ENCODE measurements at regions not wholly inside any gene's neighbourhood (a gene's known extent, or its start where the extent isn't known, plus 50 kb on each side); places are given as distances from the start of the nearest gene placed in this dataset.

DNA sequence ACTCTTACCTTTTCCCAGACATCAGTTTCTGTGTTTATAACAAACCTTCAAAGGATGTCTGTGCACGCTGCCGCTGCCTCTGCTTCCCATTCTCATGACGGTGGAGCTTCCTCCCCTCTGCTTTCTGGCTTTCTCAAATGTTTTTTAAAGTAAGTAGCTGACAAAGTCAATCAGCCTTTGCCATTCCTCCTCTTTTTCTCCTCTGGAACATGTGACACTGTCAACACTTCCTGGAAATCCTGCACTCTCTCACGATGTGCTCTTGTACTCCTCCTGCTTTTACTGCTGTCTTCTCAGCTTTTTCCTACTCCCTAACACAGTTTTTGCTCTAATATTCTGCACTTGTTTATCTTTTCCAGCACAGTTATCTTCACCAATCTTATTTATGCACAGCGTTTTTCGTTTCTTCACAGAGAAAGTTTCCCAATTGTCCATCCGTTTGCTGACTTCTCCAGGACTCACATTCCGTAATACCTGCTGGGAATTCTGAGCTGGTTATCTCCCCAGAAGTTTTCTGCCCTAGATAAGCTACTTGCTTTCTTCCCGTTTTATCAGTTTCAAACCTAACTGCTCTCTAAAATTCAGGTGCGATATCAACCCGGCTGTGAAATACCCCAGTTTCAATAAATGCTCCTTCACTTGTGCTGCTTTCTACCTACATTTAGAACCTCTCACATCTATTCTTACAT, 465.6 kb upstream of the AGA start:
- no peak overlapping the region for H3K27ac ChIP-seq (ENCODE audit: low read length)
- no peaks in the 10 kb centered on the region for H3K4me1 ChIP-seq (ENCODE audit: insufficient read depth, low read length)
- no peaks in the 10 kb centered on the region for H4K20me1 ChIP-seq (ENCODE audit: insufficient read depth, low read length)
- no peak overlapping the region for H3K4me2 ChIP-seq (ENCODE audit: insufficient read depth, low read length)
- TF ChIP-seq EZH2 (IDR thresholded peaks at IDR 0.05; ENCODE audit: borderline replicate concordance, low read depth, low read length, severe bottlenecking) = no peak
- TF ChIP-seq, protein P1, sequence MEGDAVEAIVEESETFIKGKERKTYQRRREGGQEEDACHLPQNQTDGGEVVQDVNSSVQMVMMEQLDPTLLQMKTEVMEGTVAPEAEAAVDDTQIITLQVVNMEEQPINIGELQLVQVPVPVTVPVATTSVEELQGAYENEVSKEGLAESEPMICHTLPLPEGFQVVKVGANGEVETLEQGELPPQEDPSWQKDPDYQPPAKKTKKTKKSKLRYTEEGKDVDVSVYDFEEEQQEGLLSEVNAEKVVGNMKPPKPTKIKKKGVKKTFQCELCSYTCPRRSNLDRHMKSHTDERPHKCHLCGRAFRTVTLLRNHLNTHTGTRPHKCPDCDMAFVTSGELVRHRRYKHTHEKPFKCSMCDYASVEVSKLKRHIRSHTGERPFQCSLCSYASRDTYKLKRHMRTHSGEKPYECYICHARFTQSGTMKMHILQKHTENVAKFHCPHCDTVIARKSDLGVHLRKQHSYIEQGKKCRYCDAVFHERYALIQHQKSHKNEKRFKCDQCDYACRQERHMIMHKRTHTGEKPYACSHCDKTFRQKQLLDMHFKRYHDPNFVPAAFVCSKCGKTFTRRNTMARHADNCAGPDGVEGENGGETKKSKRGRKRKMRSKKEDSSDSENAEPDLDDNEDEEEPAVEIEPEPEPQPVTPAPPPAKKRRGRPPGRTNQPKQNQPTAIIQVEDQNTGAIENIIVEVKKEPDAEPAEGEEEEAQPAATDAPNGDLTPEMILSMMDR (IDR thresholded peaks at IDR 0.05; ENCODE audit: borderline replicate concordance, extremely low read depth, low read length, poor library complexity, severe bottlenecking) = no peak
- H3K36me3 ChIP-seq (ENCODE audit: insufficient read depth, low read length) = no peaks in the 10 kb centered on the region
- no peaks in the 10 kb centered on the region for H3K79me2 ChIP-seq (ENCODE audit: insufficient read depth, low read length)
- H3K27me3 ChIP-seq (ENCODE audit: insufficient read depth, low read length, poor library complexity) = no peaks in the 10 kb centered on the region
- ATAC-seq (ENCODE audit: insufficient read depth, low read depth) (no peak), DNase-seq (no peak)
- no peaks in the 10 kb centered on the region for H3K9me3 ChIP-seq (ENCODE audit: insufficient read depth, low read length, severe bottlenecking)
- H3K4me3 ChIP-seq (ENCODE audit: low read depth in 1 of 2, low read length in 2 of 2) = no peak overlapping the region
- no peak overlapping the region for H3K9ac ChIP-seq (ENCODE audit: low read depth, low read length)
- no peak overlapping the region for H2AFZ ChIP-seq (ENCODE audit: low read depth, low read length)

DNA sequence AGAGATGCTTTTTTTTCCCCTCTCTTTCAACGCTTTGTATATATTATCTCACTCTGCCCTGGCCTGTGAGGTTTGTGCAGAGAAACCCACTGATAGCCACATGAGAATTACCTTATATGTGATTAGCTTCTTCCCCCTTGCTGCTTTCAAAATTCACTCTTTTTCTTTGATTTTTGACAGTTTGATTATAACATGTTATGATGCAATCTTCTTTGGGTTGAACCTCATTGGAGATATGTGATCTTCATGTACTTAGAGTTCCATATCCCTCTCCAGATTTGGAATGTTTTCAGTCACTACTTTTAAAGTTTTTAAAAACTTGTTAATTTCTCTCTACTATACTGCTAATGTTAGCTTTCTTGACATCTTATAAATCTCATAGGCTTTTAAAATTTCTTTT, 479.5 kb upstream of the AGA start:
- Histone ChIP-seq H3K4me3 (ENCODE audit: low read depth in 1 of 2, low read length in 2 of 2) (no peak overlapping the region), H3K4me1 (ENCODE audit: insufficient read depth, low read length) (no peaks in the 10 kb centered on the region), H3K27ac (ENCODE audit: low read length) (no peak overlapping the region), H3K9me3 (ENCODE audit: insufficient read depth, low read length, severe bottlenecking) (no peaks in the 10 kb centered on the region), H4K20me1 (ENCODE audit: insufficient read depth, low read length) (no peaks in the 10 kb centered on the region), H2AFZ (ENCODE audit: low read depth, low read length) (no peak overlapping the region), H3K36me3 (ENCODE audit: insufficient read depth, low read length) (no peaks in the 10 kb centered on the region), H3K79me2 (ENCODE audit: insufficient read depth, low read length) (no peaks in the 10 kb centered on the region), H3K9ac (ENCODE audit: low read depth, low read length) (no peak overlapping the region), H3K4me2 (ENCODE audit: insufficient read depth, low read length) (no peak overlapping the region), H3K27me3 (ENCODE audit: insufficient read depth, low read length, poor library complexity) (no peaks in the 10 kb centered on the region)
- ATAC-seq (ENCODE audit: insufficient read depth, low read depth) (no peak), DNase-seq (no peak)
- no peak for TF ChIP-seq EZH2 (IDR thresholded peaks at IDR 0.05; ENCODE audit: borderline replicate concordance, low read depth, low read length, severe bottlenecking)
- TF ChIP-seq, protein P1 (IDR thresholded peaks at IDR 0.05; ENCODE audit: borderline replicate concordance, extremely low read depth, low read length, poor library complexity, severe bottlenecking) = no peak

DNA sequence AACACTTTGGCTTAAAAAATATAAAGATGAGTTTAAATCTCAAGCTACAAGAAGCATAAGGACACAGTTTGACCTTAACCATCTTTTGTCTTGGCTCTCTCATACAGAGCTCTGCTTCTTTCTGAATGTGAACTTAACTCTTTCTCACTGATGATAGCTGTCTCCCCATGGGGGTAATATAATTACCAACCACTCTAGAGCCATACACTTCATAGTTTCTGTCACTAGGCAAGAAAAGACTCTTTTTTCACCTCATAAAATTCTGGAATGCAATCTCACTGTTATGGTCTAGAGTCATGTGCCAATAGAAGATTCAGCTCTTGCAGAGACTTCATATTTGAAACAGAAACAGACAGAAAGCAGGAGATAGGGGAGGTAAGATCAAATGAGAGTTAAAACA, 481.7 kb upstream of the AGA start:
- no peak overlapping the region for H2AFZ ChIP-seq (ENCODE audit: low read depth, low read length)
- H3K9me3 ChIP-seq (ENCODE audit: insufficient read depth, low read length, severe bottlenecking) = no peaks in the 10 kb centered on the region
- no peak for DNase-seq
- no peaks in the 10 kb centered on the region for H3K4me1 ChIP-seq (ENCODE audit: insufficient read depth, low read length)
- H3K27ac ChIP-seq (ENCODE audit: low read length) = no peak overlapping the region
- H3K36me3 ChIP-seq (ENCODE audit: insufficient read depth, low read length) = no peaks in the 10 kb centered on the region
- no peaks in the 10 kb centered on the region for H3K79me2 ChIP-seq (ENCODE audit: insufficient read depth, low read length)
- H3K27me3 ChIP-seq (ENCODE audit: insufficient read depth, low read length, poor library complexity) = no peaks in the 10 kb centered on the region
- H3K4me3 ChIP-seq (ENCODE audit: low read depth in 1 of 2, low read length in 2 of 2) = no peak overlapping the region
- ATAC-seq (ENCODE audit: insufficient read depth, low read depth) = no peak
- no peak overlapping the region for H3K9ac ChIP-seq (ENCODE audit: low read depth, low read length)
- TF ChIP-seq EZH2 (IDR thresholded peaks at IDR 0.05; ENCODE audit: borderline replicate concordance, low read depth, low read length, severe bottlenecking) = no peak
- TF ChIP-seq, protein P1 (IDR thresholded peaks at IDR 0.05; ENCODE audit: borderline replicate concordance, extremely low read depth, low read length, poor library complexity, severe bottlenecking) = no peak
- no peak overlapping the region for H3K4me2 ChIP-seq (ENCODE audit: insufficient read depth, low read length)
- H4K20me1 ChIP-seq (ENCODE audit: insufficient read depth, low read length) = no peaks in the 10 kb centered on the region
